Effector memory CD8-positive, alpha-beta T cell (primary cell): ENCODE measurements at regions not wholly inside any gene's neighbourhood (a gene's known extent, or its start where the extent isn't known, plus 50 kb on each side); places are given as distances from the start of the nearest gene placed in this dataset.
"Not testable (repeated sequence)": the region's sequence is repeated elsewhere in the genome, so short reads cannot be mapped to it uniquely, and the experiment has no call there.

ENCODE experiments used
- ATAC-seq: fragments of 150-1000 bp; cut with Tn5 transposase; replicated peaks from 2 replicates; pipeline ENCODE4 v1.10.0; 2021; ENCODE audit warnings: mild to moderate bottlenecking, moderate library complexity
- DNase-seq, 3 experiments: peaks; one replicate each; pipeline ENCODE4 v3.0.0; 2021
- H3K27ac Mint-ChIP-seq, 2 donors: one replicate each; pipeline ENCODE4 v1.8.0; 2022; ENCODE audit warnings: mild to moderate bottlenecking in 2 of 2, mixed read lengths in 2 of 2, moderate library complexity in 2 of 2
- H3K27me3 Mint-ChIP-seq, 2 donors: one replicate each; pipeline ENCODE4 v1.8.0; 2022; ENCODE audit warnings: mixed read lengths in 2 of 2
- H3K36me3 Mint-ChIP-seq: one replicate; pipeline ENCODE4 v1.8.0; 2022; ENCODE audit warnings: mild to moderate bottlenecking, moderate library complexity, mixed read lengths; ENCODE audit not compliant: insufficient read depth
- H3K4me1 Mint-ChIP-seq, 2 donors: one replicate each; pipeline ENCODE4 v1.8.0; 2022; ENCODE audit warnings: low read depth in 2 of 2, mixed read lengths in 2 of 2
- H3K4me3 Mint-ChIP-seq, 2 donors: one replicate each; pipeline ENCODE4 v1.8.0; 2022; ENCODE audit warnings: mild to moderate bottlenecking in 2 of 2, mixed read lengths in 2 of 2, moderate library complexity in 2 of 2
- H3K9me3 Mint-ChIP-seq, 2 donors: one replicate each; pipeline ENCODE4 v1.8.0; 2022; ENCODE audit warnings: mixed read lengths in 2 of 2

DNA sequence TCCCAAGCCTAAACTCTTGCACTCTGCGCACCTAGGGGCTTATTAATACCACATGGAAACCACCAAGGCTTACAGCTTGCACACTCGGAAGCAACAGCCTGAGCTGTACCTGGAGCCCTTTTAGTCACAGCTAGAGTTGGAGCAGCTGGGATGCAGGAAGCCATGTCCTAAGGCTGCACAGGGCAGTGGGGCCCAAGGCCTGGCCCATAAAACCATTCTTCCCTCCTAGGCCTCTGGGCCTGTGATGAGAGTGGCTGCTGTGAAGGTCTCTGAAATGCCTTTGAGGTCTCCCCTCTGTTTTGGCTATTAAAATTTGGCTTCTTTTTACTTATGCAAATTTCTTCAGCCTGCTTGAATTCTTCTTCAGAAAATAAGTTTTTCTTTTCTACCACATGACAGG lies 383.9 kb upstream of the UBE2E2 start:
- DNase-seq (no peak), ATAC-seq (no peak)
- H3K36me3 Mint-ChIP-seq, result no peaks in the 10 kb centered on the region
- H3K4me3 Mint-ChIP-seq, result no peak overlapping the region
- H3K27ac Mint-ChIP-seq, result no peak overlapping the region
- no peaks in the 10 kb centered on the region for H3K4me1 Mint-ChIP-seq
- no peaks in the 10 kb centered on the region for H3K27me3 Mint-ChIP-seq
- H3K9me3 Mint-ChIP-seq, result peaks cover 6 to 16% of the 10 kb centered on the region in 2 donors

DNA sequence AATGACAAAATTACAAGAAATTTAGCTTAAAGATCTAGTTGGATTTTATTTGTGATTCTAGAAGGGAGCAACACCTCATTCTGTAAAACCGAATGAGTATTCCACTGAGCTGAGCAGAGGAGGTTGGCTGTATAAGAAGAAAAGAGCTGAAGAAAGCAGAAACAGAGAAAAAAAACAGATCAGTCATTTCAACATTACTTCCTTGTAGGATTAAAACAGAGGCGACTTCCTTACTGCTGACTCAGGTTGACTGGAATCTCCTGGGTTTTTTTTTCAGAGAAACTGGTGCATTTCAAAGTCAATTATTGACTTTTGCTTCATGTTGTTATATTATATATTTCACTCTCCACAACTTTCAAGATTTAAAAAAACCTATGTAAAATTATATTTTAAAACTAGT lies 368.1 kb upstream of the UBE2E2 start:
- Mint-ChIP-seq H3K4me3 (no peak overlapping the region), H3K36me3 (no peaks in the 10 kb centered on the region), H3K27me3 (no peaks in the 10 kb centered on the region), H3K4me1 (no peaks in the 10 kb centered on the region), H3K27ac (no peak overlapping the region), H3K9me3 (peaks cover 5 to 10% of the 10 kb centered on the region in 2 donors)
- ATAC-seq (no peak), DNase-seq (no peak)

GRCh38 chr3:22836131-22836530 lies 367.0 kb upstream of the UBE2E2 start:
- H3K4me1 Mint-ChIP-seq, result no peaks in the 10 kb centered on the region
- H3K27ac Mint-ChIP-seq, result no peak overlapping the region
- H3K36me3 Mint-ChIP-seq, result no peaks in the 10 kb centered on the region
- H3K9me3 Mint-ChIP-seq, result peaks cover 5 to 8% of the 10 kb centered on the region in 2 donors
- H3K4me3 Mint-ChIP-seq, result no peak overlapping the region
- DNase-seq (no peak), ATAC-seq (no peak)
- H3K27me3 Mint-ChIP-seq, result no peaks in the 10 kb centered on the region

DNA sequence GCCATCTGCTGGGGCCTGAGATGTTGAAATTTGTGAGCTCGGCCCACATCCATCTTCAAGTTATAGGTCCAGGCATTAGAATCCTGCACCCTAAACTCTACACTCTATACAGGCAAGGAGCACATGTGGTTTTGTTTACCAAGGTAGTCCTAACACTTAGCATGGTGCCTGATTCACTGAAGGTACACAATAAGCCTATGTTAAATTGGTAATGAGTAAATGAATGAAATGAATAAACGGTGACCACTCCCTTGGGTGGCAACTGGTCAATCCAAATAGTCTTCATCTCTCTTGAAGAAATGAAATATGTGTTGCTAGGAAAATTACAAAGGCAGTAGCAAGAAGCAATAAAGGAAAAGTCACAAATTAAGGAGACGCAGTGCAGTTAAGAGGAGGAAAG lies 359.3 kb upstream of the UBE2E2 start:
- H3K36me3 Mint-ChIP-seq, result no peaks in the 10 kb centered on the region
- no peak for ATAC-seq
- DNase-seq, result no peak
- no peak overlapping the region for H3K27ac Mint-ChIP-seq
- H3K4me3 Mint-ChIP-seq, result no peak overlapping the region
- H3K4me1 Mint-ChIP-seq, result no peaks in the 10 kb centered on the region
- H3K9me3 Mint-ChIP-seq, result peaks cover 0 to 3% of the 10 kb centered on the region in 2 donors
- no peaks in the 10 kb centered on the region for H3K27me3 Mint-ChIP-seq

GRCh38 chr3:22846566-22846965 lies 356.6 kb upstream of the UBE2E2 start:
- no peaks in the 10 kb centered on the region for H3K27me3 Mint-ChIP-seq
- H3K27ac Mint-ChIP-seq, result no peak overlapping the region
- no peaks in the 10 kb centered on the region for H3K9me3 Mint-ChIP-seq
- no peak overlapping the region for H3K4me3 Mint-ChIP-seq
- DNase-seq (no peak), ATAC-seq (no peak)
- H3K36me3 Mint-ChIP-seq, result no peaks in the 10 kb centered on the region
- H3K4me1 Mint-ChIP-seq, result no peaks in the 10 kb centered on the region

DNA sequence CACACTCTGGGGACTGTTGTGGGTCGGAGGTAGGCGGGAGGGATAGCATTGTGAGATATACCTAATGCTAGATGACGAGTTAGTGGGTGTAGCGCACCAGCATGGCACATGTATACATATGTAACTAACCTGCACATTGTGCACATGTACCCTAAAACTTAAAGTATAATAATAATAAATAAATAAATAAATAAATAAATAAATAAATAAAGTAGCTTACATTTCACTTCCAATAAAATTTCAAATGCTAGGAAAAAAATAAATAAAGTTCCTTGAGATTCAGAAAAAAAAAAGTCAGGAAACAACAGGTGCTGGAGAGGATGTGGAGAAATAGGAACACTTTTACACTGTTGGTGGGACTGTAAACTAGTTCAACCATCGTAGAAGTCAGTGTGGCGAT lies 353.5 kb upstream of the UBE2E2 start:
- not testable (repeated sequence) for H3K4me1 Mint-ChIP-seq, H3K27me3 Mint-ChIP-seq, DNase-seq, ATAC-seq, H3K9me3 Mint-ChIP-seq, H3K36me3 Mint-ChIP-seq, H3K27ac Mint-ChIP-seq, H3K4me3 Mint-ChIP-seq

DNA sequence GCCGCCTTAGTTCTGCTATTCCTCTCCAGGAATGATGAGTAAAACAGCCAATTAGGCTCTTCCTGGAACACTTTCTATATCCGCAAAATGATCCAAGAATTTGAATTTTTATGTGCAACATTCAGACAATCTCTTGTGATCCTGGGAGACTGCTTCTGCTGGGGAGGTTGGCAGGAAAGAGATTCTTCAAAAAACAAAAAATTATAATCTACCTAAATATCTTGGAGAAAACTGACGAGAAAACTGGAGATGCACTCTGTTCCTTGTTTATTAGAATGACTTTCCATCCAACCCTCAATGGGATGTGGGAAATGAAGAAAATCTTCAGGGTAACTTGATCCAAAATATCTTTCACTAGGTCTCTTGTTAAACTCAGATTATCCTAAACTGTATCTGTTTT lies 346.3 kb upstream of the UBE2E2 start:
- Mint-ChIP-seq H3K36me3 (no peaks in the 10 kb centered on the region), H3K27me3 (no peaks in the 10 kb centered on the region), H3K27ac (no peak overlapping the region), H3K4me3 (no peak overlapping the region), H3K4me1 (no peaks in the 10 kb centered on the region), H3K9me3 (peaks cover 0 to 2% of the 10 kb centered on the region in 2 donors)
- ATAC-seq (no peak), DNase-seq (no peak)

GRCh38 chr3:22858486-22858885 lies 344.6 kb upstream of the UBE2E2 start:
- Mint-ChIP-seq H3K9me3 (peaks cover 0 to 2% of the 10 kb centered on the region in 2 donors), H3K27ac (no peak overlapping the region), H3K4me3 (no peak overlapping the region), H3K36me3 (no peaks in the 10 kb centered on the region), H3K4me1 (no peaks in the 10 kb centered on the region), H3K27me3 (no peaks in the 10 kb centered on the region)
- ATAC-seq, result no peak
- DNase-seq, result no peak

DNA sequence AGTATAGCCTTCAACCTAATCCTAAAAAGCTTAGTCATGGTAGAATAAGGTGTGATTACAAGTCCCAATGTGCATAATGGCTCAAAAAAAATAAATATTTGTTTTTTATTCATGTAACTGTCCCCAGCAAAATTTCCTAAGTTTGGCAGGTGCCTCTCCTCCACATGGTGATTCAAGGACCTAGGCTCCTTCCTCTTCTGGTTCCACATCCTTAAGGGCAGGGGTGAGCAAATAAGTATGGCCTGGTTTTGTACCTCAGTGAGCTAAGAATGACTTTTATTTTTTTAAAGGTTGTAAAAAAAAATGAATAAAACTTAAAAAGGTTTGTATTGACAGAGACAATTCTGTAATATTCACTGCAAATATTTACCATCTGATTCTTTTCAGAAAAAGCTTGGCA lies 343.5 kb upstream of the UBE2E2 start:
- Mint-ChIP-seq H3K4me3 (no peak overlapping the region), H3K27me3 (no peaks in the 10 kb centered on the region), H3K4me1 (no peaks in the 10 kb centered on the region), H3K9me3 (peaks cover 0 to 2% of the 10 kb centered on the region in 2 donors), H3K27ac (no peak overlapping the region), H3K36me3 (no peaks in the 10 kb centered on the region)
- ATAC-seq (no peak), DNase-seq (no peak)

GRCh38 chr3:22861426-22861825 lies 341.7 kb upstream of the UBE2E2 start:
- H3K4me1 Mint-ChIP-seq, result no peaks in the 10 kb centered on the region
- ATAC-seq, result no peak
- no peaks in the 10 kb centered on the region for H3K27me3 Mint-ChIP-seq
- no peak overlapping the region for H3K4me3 Mint-ChIP-seq
- H3K27ac Mint-ChIP-seq, result no peak overlapping the region
- H3K36me3 Mint-ChIP-seq, result no peaks in the 10 kb centered on the region
- peaks cover 0 to 2% of the 10 kb centered on the region in 2 donors for H3K9me3 Mint-ChIP-seq
- DNase-seq, result no peak

GRCh38 chr3:22862111-22862510 lies 341.0 kb upstream of the UBE2E2 start:
- H3K27ac Mint-ChIP-seq, result no peak overlapping the region
- H3K36me3 Mint-ChIP-seq, result no peaks in the 10 kb centered on the region
- no peak for DNase-seq
- no peaks in the 10 kb centered on the region for H3K27me3 Mint-ChIP-seq
- no peak overlapping the region for H3K4me3 Mint-ChIP-seq
- no peaks in the 10 kb centered on the region for H3K9me3 Mint-ChIP-seq
- H3K4me1 Mint-ChIP-seq, result no peaks in the 10 kb centered on the region
- ATAC-seq, result no peak

- not testable (repeated sequence) for DNase-seq, H3K36me3 Mint-ChIP-seq, H3K9me3 Mint-ChIP-seq, H3K27ac Mint-ChIP-seq, H3K27me3 Mint-ChIP-seq, H3K4me3 Mint-ChIP-seq, H3K4me1 Mint-ChIP-seq, ATAC-seq
These were observed 320.3 kb upstream of the UBE2E2 start for GRCh38 chr3:22882834-22883233.

- no peak overlapping the region for H3K27ac Mint-ChIP-seq
- no peak overlapping the region for H3K4me3 Mint-ChIP-seq
- H3K9me3 Mint-ChIP-seq, result peaks cover 0 to 5% of the 10 kb centered on the region in 2 donors
- H3K36me3 Mint-ChIP-seq, result no peaks in the 10 kb centered on the region
- no peaks in the 10 kb centered on the region for H3K4me1 Mint-ChIP-seq
- DNase-seq (no peak), ATAC-seq (no peak)
- no peaks in the 10 kb centered on the region for H3K27me3 Mint-ChIP-seq
These were observed 318.1 kb upstream of the UBE2E2 start for GRCh38 chr3:22885039-22885438.

- Mint-ChIP-seq H3K36me3 (no peaks in the 10 kb centered on the region), H3K4me3 (no peak overlapping the region), H3K9me3 (peaks cover 0 to 5% of the 10 kb centered on the region in 2 donors), H3K27ac (no peak overlapping the region), H3K4me1 (no peaks in the 10 kb centered on the region), H3K27me3 (no peaks in the 10 kb centered on the region)
- ATAC-seq, result no peak
- no peak for DNase-seq
These were observed 317.4 kb upstream of the UBE2E2 start for GRCh38 chr3:22885574-22886341.
